HTR-8/SVneo (cell line): ENCODE measurements at regions not wholly inside any gene's neighbourhood (a gene's known extent, or its start where the extent isn't known, plus 50 kb on each side); places are given as distances from the start of the nearest gene placed in this dataset.

ENCODE experiments used
- DNase-seq: peaks from one replicate; pipeline ENCODE4 v3.0.0; 2011; ENCODE audit warnings: low spot score, mixed read lengths; ENCODE audit not compliant: insufficient read length
- FAIRE-seq: peaks from 2 replicates; lab custom pipeline; 2011; peaks lifted over from hg19 to GRCh38; lab: Jason Lieb, UNC

DNA sequence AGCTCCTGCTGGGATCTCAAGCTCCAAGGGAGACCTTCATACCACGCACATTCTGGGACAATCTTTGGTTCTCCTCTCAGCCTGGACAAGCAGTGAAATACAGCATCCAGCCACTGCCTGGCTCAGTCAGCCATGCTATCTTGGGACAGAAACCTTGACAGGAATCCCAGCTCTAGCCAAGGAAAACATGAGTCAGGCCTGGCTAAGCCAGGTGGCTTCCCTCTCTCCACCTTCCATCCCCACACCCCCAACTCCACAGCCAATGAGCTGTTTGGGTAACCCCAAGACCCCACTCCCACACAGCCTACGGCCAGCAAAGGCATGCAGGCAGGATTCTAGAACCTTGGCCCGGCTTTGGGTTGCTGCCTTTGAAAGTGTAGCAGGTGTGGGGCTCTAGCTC lies 64.9 kb downstream of the MCFD2 start:
- DNase-seq (peak; percentile 57), FAIRE-seq (peak; percentile 49)

DNA sequence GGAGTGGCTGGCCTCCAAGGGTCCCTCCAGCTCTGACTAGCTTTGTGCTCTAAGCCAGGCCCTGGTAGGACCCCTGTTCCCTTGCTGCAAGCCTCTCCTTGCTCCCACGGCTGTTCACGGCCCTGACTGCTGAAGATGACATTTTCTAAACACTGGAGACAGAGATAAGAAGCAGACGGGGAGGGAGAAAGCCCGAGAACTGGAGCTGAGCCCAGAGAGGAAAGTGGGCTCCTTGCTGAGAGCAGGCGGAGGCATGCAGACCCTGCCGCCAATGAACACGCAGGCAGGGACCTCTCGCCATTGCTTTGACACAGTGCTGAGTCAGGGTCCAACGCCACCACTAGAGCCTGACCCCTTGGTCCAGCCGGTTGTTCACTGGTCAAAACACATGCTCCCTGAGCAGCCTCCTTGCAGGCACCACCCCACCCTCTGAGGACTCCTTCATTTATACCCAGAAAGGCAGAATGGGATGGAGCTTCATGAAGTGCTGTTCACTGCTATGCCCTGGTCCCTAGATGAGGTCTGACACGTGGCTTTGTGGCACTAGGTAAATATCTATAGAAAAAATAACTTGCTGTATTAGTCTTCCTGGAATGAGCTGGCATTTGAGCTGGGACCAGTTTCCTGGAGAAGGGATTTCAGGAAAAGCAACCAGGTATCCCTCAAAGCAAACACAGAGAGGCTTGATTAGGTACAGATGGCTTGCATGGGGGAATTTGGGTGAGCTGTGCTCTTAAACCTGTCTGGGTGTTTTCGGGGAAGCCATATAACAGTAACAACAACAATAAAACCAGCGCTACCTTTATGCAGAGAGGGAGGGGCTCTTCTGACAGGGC lies 65.7 kb downstream of the MCFD2 start:
- no peak for DNase-seq
- FAIRE-seq: no peak

DNA sequence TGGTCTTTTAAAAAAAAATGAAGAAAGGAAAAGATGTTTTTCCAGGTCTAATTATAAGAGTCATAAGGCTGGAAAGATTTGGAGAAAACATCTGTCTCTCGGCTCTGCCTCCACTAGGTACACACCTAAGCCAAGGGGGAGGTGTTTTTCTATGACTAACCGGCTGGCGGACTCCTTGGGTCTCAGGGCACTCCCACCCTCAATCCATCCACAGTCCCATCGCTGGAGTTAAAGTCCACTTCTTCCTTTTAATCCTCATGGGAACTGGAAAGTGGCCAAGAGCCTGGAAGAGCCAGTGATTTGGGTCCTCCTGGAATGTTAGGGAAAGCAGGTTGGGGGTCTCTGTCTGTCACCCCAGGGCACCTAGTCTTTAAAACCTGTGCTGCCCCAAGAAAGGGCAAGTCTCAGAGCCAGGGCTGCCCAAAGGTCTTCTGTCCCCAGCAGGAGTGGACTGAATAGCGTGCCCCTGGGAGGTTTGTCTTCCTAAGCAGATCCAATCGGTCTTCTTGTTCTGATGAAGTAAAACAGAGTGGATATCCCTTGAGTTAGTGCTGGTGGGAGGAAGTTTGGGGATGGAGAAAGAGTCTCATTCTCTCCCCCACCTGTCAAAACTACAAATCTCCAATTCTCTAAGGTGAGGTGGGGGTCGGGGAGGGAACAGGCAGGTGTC lies 66.4 kb downstream of the MCFD2 start:
- FAIRE-seq: no peak
- DNase-seq: no peak

DNA sequence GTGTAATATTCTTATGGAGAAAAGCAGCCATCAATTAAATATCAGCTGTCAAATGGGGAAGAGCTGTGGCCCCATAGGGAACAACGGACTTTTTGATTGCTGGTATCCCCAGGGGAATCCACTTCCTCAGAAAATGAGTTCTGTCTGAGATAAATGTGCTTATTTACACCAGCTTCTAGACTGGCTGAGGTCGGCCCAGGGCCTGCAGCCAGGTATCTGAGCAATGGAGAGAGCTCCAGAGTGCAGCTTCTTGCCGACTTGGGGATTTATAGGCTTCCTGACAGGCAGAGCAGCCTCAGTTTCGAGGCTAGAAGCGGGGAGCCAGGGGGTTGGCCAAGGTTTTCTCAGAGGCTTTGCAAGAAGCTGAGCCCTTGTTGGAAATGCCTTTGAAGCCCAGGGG lies 67.2 kb downstream of the MCFD2 start:
- FAIRE-seq (no peak), DNase-seq (no peak)

DNA sequence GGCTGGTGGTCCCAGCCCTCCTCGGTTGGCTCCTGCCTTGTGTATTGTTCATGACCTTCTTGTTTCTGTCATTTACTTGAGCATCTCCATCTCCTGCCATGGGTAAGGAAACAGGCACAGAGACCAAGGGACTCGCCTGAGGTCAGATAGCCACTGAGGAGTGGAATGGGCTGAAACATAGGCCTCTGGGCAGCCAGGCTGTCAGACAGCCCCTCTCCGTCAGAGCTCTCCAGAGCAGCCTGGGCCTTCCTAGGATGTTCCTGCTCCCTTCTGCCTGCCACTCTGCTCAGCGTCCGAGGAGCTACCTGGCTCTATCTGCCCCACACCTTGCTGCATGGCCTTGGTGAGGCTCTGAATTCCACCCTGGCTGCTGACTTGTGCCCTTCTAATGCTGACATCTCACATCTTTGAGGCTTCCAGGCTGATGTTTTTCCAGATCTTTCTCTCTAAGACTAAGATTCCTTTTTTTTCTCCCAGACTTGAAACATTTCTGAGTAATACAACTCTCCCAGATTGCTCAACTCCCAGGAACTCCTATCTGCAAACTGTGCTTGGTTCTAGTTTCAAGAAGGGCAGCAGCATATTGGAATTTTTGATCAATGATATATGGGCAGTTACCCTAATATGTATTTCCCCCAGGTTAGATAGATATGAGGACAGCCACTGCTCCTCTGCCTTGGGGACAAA lies 67.7 kb downstream of the MCFD2 start:
- no peak for DNase-seq
- no peak for FAIRE-seq

DNA sequence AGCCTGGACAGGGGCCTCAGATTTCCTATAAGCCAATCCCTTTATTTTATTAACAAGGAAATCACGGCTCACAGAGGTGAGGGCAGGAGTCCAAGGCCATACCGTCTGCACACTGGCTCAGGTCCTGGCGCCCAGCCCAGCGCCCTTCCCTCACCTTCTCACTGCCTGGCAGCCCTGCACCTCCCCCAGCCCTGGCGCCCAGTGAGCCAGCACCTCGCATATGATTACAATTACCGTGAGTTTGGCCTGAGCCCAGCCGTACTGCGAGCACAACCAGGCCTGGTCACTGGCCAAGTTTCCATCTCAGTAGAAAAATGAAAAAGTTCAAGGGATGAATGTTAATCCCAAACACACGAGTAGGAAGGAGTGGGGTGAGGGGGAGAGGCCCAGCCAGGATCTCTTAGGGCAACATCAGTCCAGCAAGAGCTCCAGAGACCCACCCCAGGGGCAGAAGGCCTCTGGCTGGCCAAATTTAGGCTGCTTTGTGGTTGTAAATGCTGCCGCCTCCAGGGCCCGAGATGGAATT lies 68.4 kb downstream of the MCFD2 start:
- FAIRE-seq: peak; percentile 20
- peak; percentile 76 for DNase-seq

DNA sequence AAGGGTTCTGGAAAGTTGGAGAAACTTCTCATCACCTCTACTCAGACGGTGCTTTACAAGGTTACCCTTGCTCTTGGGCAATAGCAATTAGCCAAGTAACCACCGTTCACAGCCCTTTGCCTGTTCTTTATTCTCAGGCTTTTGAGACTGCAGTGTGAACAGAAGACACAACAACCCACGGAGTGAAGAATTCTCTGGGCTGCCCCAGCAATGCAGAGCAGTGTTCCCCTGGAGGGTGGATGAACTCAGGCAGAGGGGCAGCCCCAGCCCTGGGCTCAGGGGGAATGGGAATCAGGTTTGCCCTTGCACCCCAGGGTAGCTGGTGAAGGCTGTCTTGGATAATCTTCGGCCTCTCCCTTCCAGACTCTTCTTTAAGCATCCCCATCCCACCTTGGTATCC lies 69.1 kb downstream of the MCFD2 start:
- no peak for FAIRE-seq
- DNase-seq: no peak

DNA sequence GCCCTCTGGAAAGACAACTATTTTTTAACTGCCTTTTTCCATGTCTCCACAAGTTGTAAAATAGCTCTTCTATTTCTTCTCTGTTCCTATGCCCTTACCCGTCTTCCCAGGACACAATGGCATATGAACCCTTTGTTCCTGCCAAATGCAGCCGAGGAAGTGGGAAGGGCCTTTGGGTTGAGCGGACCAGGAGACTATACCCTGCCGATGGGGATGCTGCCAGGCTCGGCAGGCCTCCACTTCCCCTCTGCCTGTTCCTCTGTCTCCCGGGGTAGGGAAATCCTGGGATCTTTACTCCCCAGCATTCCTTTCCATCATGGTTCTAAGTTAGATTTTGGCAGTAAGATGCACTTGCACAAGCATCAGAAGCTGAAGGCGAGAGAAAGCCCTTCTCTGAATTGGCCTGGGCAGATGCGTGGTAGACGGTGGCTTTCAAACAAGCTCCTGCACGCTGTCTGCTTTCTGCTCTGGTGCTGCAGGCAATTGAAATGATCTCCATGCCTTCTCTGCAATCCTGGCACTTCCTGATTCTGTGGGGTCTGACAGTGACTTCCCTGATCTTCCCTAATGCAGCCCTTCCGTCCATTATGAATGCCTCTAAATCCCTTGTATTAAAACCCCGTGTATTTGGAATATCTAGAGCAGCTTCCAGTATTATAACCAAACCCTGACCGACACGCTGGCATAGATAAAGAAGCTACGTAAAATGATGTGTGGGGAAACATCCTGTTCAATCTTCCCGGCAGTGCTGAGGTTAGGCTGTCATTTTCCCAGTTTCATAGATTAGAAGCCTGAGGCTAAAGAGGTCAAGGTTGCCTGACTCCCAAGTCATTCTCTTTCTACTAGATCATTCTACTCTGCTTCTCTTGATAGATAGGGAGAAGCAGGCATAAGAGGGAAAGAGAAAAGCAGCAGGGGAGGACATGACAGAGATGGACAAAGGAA lies 69.8 kb downstream of the MCFD2 start:
- FAIRE-seq: no peak
- DNase-seq: no peak

DNA sequence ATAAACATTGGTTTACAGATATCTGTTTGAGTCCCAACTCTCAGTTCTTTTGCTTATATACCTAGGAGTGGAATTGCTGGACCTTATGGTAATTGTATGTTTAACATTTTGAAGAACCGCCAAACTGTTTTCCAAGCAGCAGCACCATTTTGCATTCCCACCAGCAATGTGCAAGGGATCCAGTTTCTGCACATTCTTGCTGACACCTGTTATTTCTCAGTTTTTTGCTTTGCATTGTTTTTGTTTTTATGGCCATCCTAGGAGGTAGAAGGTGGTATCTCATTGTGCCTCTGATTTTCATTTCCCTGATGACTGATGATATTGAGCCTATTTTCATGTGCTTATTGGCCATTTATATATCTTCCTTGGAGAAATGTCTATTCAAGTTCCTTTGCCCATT lies 71.2 kb downstream of the MCFD2 start:
- DNase-seq (no peak), FAIRE-seq (no peak)

DNA sequence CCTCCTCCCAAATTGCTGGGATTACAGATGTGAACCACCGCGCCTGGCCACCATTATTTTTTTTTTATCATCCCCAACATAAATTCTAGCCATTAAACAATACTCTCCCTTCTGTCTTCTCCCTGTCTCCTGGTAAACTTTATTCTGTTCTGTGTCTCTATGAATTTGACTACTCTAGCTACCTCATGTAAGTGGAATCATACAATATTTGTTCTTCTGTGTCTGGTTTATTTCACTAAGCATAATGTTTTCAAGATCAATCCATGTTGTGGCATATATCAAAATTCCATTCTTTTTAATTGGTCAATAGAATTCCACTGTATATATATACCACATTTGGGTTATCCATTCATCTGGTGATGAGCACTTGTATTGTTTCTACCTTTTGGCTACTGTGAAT lies 71.6 kb downstream of the MCFD2 start:
- no peak for DNase-seq
- FAIRE-seq: no peak

DNA sequence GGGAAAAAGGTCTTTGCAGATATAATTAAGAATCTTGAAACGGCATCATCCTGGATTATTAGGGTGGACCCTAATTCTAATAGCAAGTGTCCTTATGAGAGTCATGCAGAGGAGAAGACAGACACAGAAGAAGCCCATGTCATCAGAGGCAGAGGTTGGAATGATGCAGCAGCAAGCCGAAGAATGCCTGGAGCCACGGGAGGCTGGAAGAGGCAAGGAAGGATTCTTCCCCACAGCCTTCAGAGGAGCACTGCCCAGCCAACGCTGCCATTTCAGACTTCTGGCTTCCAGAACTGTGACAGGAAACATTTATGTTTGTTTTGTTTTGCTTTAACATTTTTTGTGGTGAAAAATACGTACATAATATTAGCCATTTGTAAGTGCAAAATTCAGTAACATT lies 72.3 kb downstream of the MCFD2 start:
- no peak for FAIRE-seq

DNA sequence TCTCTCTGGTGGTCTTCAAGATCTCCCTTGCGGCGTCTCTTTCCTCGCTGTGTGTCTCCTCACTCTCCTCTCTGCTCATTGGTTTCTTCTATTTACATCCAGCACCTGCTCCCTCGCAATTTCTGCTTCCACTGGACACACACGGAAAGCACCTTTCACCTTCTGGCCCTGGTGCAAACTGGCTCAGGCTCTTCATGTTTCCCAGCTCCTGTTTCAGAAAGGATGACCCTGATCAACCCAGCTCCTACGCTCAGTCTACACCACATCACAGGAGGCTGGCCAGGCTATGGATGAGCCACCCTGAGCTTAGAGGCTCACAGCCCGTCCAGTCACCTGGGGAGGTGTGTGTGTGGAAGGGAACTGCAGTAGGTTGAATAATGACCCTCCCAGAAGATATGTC lies 72.7 kb downstream of the MCFD2 start:
- FAIRE-seq (no peak), DNase-seq (no peak)

More for the DNA sequence above, 72.3 kb downstream of the MCFD2 start:
- no peak for DNase-seq

DNA sequence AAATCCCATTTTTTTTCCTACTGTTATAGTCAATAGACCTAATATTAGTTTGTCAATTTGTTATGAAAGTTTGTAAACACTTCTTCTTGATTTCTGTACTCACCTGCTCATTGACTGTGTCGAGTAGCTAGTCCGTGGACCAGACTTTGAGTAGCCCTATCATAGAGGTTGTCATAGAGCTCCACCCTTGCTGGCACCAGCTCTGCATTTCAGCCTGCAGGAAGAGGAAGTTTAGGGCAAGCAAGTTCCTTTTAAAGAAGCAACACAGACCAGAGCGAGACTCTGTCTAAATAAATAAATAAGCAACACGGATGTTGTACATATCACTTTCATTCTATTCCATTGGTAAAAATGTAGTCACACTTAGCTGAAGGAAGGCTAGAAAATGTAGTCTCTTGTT lies 74.0 kb downstream of the MCFD2 start:
- no peak for FAIRE-seq

DNA sequence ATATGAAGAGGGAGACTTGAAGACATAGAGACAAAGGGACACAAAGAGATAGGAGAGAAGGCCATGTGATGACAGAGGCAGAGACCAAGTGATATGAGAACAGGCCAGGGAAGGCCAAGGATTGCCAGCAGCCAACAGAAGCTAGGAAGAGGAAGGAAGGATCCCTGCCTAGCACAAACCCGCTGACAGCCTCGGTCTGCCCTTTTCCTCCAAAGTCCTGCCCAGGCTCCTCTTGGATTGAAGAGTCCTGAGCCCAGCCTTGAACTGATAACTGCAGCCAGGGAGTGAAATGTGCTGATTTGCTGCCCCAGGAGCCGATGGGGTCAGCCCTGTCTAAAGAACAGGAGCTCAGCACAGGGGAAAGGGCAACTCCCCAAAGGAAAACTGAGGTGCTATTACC lies 76.6 kb downstream of the MCFD2 start:
- FAIRE-seq: no peak
- no peak for DNase-seq

More for the DNA sequence above, 74.0 kb downstream of the MCFD2 start:
- DNase-seq: no peak

DNA sequence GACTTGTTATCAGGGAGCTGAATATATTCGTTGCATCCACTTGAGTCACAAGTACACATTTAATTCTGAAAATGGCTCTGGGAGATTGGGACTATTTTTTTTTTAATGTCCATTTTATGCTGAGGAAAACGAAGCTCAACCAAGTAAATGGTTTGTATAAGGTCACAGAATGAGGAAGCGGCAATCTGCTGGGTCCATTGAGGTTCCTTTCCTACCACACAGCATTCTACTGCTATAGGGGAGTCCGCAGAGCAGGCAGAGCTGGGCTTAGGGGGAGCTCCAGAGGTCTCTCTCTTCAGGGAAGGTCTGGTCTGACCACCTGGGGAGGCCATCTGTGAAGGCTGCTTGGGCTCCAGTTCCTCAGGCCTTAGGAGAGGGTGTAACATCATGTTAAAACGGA lies 77.9 kb downstream of the MCFD2 start:
- no peak for DNase-seq
- FAIRE-seq: no peak

DNA sequence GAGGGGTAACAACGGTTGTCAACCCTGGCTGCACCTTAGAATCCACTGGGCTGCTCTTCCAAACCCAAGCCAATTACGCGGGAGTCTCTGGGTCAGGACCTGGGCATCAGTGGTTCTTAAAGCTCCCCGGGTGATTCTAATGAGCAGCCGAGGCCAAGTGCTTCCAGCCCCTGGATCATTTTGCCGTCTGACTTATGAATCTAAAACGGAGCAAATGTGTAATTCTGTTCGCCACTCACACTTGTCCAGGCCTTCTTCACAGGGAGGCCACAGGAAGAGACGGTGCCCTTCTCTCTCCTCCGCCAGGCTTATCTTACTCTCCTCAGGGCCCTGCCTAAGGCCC lies 78.5 kb downstream of the MCFD2 start:
- FAIRE-seq (no peak), DNase-seq (no peak)

DNA sequence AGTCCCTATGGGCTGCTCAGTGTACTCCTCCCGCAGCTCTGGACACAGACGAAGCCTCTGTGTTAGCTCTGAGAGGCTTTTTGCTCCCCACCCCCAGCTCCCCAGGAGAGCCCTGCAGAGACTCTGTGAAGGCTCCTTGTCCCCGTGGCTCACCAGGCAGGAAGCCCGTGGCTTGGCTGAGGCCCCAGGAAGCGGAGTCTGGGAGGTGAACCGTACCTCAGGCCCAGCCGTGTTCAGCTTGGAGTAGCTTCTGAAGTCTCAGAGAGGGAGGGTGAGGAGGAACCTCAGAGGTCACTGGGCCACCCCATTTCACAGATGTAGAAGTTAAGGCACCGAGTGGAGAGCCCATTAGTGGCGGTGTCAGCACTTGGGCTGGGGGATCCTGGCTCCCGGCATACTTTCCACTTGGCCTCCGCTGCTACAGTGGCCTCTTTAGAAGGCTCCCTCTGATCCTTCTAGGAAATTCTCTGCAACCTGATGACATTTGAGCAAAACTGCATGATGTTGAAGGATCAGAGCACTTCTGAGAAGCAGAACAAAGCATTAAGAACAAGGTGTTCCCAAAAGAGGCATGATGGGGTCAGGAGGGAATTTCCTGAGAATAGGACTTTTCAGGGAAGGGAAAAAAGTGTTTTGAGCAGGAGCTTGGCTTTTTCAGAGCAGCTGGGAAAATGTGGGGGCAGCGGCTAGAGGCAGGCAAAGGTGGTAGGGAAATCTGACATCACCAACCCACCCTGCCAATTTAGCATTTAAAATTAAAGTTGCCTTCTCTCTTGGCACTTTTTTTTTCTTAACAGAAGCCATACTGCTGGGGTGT lies 79.1 kb downstream of the MCFD2 start:
- DNase-seq (no peak), FAIRE-seq (no peak)

DNA sequence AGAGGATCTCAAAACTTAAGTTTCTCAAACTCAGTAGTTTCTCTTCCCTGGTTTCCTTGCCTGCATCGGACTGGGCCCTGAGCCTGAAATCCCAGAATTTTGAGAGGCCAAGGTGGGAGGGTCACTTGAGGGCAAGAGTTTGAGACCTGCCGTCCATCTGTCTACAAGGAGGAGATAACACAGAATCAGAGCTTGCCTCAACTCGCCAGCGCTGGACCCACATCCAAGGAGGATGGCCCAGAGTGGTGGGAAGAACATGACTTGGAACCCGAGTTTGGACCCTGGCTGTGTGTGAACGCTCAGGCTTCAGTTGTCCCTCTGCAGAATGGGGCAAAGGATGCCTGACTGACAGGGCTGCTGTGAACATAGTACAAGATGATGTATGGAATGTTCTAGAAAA lies 80.1 kb downstream of the MCFD2 start:
- FAIRE-seq (no peak), DNase-seq (no peak)

DNA sequence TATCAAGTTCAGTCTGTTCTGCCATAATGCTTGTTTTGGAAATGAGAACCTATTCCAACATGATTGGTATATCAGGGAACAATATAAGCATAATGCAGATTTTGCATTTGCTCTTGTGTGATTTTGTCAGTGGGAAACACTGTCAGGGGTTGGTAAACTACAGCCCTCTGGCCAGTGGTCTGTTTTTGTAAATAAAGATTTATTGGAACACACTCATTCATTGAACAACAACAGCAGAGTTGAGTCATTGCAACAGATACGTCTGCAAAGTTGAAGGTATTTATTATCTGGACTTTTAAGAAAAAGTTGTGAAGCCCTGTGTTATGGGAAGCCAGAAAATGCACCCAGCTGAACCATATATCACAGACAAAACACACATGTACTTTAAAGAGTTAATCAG lies 83.1 kb downstream of the MCFD2 start:
- DNase-seq: no peak
- FAIRE-seq: no peak
